NCI-H82 (cell line): ENCODE measurements at regions not wholly inside any gene's neighbourhood (a gene's known extent, or its start where the extent isn't known, plus 50 kb on each side); places are given as distances from the start of the nearest gene placed in this dataset.

Source experiments
- DNase-seq: peaks from one replicate; lab custom pipeline; 2025; lab: John Stamatoyannopoulos, UW

DNA sequence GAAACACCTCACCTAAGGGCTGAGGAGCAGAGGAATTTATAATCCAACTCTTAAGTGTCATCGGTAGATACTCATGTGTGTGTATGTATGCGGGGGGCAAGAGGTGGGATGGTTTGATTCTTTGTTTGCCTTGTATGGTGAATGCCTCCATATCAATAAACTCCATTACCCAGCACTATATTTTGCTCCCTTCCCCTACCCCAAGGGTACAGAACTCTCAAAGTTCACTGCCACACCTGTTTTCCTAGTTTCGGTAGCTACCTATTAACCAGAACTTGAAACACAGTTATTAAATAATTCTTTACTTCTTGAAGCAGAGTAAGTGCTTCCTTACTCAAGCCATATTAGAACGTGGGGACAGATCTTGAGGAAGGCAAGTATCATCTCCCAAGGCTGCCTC is 400.8 kb upstream of the SUCLG2 start:
- DNase-seq, result no peak

DNA sequence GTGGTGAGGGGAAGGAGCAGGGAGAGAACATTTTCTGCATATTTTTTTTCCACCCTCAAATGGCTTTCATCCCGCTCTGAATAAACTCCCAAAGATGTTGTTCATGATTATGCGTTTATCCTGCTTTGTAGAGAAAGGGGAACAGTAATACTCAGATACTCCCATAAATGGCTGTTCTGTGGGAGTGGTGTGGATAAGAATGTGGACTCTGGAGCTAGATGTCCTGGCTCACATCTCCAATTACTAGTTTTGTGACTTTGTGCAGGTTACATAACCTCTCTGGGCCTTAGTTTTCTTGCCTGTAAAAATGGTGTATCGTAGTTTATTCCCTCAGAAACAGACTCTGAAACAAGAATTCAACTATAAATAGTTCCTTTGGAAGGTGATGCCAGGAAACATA is 395.4 kb upstream of the SUCLG2 start:
- DNase-seq, result no peak

DNA sequence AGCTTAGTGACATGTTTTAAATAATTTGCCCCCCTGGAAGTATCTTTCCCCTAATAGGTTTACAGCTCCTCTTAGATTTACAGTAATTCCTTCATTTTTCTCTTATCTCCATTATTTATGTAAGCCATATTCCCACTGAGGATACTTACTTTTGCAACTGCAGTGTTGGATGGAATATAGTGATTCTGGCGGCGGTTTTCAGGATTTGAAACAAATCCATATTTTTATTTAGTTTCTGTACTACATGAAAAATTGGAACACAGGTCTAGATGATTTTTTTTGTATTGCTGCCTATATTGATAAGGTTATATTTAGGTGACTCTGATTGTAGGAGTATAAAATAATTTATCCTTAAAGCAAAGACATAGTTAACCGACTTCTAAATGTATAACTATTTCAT is 391.6 kb upstream of the SUCLG2 start:
- DNase-seq, result no peak

DNA sequence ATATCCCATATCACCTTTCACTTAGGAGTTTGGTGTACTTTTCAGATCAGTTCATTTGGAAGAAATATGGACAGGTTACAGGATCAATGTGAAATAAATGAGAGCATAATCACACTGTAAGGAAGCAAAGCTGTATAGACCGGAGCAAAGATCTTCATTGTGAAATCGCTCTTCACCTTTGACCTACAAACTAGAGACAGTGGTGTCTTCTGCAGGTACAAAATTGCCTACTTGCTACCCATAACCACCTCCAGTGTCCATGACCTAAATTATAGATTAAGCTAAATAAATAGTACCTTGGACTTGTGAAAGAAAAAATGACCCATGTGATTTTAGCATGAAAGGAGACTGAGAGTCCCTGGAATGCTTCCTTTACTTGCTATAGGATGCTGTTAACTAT is 379.5 kb upstream of the SUCLG2 start:
- DNase-seq, result no peak

DNA sequence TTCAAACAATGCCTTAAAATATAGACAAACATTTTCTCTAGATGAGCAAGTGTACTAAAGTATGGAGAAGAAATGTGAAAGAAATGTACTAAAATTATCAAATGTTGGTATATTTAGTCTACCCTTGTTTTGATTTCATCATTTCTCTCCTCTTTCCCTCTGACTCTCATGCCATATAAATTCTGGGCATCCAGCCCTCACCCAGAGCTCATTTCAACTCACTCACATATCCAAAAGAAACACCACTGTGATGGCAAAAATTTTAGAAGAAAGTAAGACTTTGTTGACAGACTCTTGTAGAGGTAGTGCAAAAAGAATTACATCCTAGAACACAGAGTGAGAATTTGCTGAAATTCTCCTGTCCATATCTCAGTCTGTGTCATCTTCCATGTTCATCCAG is 377.8 kb upstream of the SUCLG2 start:
- DNase-seq, result no peak

DNA sequence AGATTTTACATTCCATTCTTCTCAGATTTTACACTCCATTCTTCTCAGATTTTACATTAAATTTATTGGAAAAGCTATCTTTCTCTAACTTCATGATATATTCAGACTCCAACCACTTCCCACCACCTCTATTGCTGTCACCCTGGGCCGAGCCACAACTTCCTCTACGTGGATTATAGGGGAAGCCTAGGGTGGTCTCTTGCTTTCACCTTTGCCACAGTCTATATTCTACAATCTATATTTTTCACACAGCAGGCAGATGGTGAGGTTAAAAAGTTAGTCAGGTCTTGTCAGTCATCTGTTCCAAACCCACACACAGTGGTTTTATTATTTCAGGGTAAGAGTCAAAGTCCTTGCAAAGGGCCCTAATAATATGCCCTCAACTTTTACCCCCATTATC is 370.8 kb upstream of the SUCLG2 start:
- DNase-seq, result no peak

DNA sequence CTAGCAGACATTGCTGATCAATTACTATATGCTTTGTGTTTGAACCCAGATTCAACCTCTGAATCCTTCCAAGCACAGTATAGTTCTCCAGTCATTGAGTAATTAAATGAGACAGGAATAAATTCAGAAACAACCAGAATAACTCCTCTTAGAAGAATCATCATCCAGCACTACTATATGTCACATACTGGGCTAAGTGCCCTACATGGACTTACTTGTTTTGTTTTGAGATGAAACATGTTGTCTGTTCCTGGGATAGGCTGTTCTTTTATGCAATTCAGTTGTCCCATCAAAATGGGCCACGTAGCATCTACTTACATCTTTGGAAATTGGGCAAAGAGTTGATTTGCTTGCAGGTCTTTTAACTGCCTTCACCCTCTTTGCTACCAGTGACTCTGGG is 365.5 kb upstream of the SUCLG2 start:
- DNase-seq, result no peak

DNA sequence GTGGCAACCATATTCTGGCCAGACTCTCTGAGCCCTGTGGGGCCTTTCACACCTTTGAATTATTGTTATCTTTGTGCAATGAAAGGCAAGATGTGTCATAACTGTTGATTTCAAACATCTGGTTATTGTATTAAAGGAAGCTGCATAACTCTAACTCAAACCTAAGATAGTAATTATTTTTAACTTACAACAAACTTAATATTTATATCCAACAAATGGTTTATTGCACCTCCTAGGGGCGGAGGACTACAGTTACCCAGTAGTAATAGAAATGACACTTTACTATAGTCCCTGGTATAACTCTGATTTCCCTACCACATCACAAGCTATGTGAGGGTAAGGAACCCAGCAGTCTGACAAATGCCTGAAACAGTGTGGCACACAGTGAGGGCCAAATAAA is 363.9 kb upstream of the SUCLG2 start:
- no peak for DNase-seq

DNA sequence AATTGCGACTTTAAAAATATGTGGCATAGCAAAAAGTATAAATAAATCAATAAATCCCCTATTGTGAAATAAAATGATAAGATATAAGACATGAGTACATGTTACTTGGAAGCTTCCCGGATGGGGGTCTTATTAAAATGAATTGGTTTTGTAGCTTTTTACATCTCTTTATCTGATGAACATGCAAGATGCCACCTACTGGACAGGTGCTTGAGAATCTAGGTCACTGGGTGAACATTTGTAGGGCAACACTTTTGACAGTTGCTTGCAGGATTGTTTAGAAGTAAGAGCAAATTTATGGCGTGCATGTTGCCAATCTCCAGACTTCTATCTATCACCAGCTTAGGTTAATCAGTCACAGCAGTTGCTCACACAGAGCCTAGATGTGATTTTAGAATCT is 362.7 kb upstream of the SUCLG2 start:
- no peak for DNase-seq

DNA sequence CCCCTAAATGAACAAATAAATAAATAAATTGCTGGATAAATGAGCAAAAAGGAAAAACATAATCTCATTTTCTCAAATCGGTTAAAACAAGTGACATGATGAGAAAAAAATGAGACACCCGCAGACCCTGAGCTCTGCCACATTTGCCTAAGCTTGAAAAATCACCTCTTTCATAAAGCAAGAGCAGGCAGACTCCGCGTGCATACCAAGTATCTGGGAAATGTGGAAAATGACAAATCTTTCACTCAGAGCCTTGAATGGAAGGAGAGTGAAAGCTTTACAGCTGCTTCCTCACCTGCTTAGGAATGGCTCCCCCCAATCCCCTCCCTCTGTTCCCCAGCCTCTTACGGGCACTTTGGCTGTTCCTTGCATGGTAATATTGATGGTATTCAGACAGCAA is 355.5 kb upstream of the SUCLG2 start:
- no peak for DNase-seq

DNA sequence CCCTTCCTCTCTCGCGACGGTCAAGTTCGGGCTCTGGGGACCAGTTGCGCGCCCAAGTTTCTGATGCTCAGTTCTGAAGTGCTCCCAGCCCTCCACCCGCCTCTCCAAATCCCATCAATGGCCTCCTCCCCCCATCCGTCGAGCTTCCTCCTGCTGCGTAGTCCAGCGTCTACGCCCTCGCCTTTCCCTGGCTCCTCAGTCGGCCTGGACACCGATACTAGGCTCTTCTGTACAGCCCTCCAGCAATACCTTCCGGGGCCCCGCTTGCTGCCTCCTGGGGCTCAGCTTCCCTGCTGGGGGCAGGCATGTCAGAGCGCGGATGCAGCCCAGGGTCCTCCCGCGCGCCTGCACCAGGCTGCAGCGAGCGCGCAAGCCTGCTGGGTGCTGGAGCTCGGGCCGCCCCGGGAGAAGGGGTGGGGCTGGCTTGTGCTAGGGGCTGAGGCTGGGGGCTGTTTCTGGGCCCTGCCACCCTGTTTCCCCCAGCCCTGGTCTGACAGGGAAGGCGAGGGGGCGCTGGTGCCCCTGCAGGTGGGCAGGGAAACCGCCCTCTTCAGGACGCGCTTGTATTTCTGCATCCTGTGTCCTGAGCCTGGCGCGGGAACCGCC is 353.3 kb upstream of the SUCLG2 start:
- peak; percentile 26 for DNase-seq

DNA sequence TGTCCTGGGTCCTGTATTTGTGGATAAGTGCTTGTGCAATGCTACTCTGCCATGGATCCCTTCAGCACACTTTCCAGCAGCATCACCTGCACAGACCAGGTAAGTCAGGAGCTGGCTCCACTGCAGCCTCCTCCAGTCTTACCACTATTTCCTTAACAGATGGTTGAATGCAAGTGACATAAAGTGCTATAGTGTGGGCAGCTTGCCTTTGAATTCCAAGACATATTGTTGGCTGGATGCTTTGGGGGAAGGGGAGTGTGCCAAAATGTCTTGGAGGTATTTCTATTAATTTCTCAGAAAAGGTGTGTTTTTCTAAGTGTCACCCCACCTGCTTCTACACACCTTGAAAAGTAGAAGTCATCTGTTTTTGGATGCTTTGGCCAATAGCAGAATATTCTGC is 352.2 kb upstream of the SUCLG2 start:
- no peak for DNase-seq

DNA sequence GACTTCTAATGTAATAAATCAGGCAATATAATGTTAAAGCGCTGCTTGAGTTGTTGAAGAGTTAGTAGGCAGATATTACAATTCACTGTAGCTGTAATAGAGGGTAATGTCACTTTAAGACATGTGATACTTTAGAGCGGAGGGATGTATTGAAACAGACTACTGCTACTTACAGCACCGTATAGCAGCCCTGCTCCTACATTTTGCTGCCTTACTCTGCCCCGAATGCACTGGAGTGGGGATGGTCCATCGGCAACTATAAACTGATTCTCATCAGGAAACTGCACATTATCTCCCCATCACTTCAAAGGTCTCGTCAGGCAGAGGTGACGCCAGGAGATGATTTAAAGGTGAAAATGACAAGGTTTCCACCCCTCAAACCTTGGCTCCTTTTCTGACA is 349.7 kb upstream of the SUCLG2 start:
- no peak for DNase-seq

DNA sequence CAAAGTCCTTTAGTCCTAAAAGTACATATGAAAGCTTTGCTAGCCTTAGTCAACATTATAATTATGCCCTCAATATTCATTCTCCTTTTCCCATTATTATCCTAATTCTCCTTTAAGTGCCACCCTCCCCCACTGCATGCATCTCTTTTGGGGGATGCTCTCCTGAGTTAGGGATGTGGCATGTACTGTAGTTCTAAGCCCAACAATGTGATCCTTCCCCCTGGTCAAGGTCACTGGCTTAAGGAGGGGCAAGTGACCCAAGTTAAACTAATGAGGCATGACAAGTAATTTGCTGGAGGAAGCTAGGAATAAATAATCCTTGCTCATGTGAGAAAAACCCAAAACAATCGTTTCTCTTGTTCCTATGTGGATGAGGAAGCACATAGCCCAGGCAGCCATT is 343.9 kb upstream of the SUCLG2 start:
- DNase-seq, result no peak

DNA sequence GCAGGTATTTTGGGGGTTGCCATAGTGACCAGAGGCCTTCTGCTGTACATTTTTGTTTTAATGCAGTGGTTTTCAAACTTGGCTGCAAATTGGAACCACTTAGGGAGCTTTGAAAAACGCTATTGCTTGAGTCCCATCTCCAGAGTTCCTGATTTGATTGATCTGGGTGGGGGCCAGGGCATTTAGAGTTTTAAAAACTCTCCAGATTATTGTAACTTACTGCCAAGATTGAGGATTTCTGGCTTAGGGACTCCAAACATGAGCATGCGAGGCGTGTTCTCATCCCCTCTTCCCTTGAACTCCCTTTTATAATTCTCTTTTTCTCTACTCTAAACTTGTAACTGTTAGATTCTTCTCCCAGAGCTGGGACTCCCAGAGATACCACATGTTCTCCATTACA is 340.8 kb upstream of the SUCLG2 start:
- no peak for DNase-seq

DNA sequence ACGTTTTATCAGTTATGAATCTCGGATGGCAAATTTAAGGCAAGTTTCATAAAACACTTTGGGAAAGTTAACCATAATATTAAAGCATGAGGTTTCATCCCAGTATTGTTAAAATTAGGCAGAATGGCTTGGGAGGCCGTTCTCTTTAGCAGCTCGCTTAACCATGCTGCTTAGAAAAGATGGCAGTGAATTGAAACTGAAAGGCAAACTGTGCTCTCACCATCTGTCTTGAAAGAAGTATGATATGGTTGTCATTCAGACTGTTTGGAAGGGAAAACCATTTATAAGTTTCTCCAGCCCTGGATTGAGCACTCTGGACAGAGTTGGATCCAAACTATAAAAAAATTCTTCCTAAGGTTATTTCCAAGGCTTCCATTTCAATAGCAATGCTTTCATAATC is 332.3 kb upstream of the SUCLG2 start:
- no peak for DNase-seq

DNA sequence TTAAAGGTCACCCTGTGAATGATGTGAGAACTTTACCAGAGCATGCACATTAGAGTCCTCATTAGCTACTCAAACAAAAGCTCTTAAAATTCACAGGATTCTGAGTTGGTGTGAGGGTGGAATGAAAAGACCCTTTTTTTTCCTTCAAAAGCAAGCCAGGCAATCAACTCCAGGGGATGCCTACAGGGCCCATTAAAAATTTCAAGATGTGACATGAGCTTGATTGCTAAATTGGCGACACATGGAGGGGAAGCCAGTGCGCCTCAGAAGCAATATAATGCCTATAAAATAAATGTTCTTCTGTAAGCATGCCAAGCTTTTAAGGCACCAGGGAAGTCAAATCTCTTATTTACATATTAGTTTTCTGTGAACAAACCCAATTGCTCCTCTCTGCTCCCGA is 328.8 kb upstream of the SUCLG2 start:
- no peak for DNase-seq

DNA sequence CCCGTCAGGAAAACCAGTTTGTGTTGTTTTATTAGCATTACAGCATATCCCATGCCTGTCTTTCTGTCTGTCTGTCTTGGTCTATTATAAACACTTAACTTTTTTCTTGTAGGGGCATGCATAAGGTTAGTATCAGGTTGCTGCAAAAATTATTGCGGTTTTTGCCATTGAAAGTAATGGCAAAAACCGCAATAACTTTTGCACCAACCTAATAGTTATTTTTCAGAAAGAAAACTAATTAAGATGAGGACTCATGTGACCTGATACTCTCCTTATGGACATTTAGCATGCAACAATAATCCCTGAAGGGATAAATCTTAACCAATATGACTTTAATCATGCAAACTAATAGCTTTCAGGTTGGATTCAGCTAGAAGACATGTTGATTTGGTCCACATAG is 326.7 kb upstream of the SUCLG2 start:
- DNase-seq, result no peak

DNA sequence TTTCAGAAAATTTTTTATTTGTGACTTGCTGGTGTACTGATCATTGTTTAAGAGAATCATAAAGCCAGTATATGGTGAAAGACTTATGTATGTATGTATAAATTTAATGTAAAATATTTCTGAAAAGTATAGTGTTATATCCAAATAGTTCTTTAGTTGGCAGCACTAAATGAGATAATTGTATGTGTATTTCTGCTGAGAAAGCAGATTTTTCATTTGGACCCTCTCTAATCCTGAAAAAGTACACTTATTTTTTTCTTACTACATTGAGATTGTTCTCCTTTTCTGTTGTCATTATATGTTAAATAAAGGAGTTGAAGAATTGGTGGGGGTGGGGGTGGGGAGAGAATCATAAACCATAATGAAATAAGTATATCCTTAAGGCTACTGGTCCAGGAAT is 324.9 kb upstream of the SUCLG2 start:
- DNase-seq, result no peak

DNA sequence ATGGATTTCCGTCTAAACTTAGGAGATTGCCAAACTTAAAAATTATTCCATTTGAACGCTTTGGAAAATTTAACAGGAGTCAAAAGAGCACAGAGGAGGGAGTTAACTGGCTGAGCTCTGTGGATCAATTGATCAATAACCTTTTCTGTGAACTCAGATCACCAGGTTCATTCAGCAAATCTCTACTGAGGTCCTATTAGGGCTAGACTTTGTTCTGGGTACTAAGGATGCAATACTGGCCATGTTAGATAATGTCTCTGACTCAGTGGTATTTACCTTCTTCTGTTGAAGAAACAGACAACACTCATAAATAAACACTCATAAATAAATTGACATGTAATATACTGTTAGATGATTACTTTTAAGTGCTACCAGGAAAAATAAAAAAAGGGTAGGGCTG is 323.4 kb upstream of the SUCLG2 start:
- DNase-seq, result no peak

DNA sequence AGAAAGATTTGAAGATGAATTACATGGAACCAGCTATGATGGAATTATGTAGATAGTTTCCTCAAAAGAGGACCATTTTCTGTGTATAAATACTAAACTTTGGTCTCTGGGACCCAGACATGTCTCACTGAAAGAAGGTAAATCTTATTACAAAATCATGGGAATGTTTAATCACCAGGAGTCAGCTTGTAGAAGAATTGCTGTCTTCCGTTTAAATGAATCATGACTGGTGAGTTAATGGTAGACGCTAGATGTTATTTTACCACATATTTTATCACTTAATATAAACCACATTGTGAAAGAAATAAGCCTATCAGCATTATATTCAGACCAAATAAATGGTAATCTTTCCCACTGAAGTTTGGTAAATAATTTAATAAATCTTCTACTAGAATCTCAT is 322.3 kb upstream of the SUCLG2 start:
- no peak for DNase-seq

DNA sequence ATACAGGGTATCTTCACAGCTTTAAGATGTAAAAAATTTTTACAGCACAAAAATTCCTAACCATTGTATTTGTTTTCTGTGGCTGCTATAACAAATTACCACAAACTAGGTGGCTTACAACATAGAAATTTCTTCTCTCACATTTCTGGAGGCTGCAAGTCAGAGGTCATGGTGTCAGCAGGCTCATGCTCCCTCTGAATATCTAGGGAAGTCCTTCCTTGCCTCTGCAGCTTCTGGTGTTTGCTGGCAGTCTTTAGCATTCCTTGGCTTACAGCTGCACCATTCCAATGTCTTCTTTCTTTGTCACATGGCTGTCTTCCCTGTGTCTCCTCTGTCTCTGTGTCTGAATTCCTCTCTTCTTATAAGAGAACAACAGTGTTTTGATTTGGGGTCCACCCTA is 310.2 kb upstream of the SUCLG2 start:
- no peak for DNase-seq

DNA sequence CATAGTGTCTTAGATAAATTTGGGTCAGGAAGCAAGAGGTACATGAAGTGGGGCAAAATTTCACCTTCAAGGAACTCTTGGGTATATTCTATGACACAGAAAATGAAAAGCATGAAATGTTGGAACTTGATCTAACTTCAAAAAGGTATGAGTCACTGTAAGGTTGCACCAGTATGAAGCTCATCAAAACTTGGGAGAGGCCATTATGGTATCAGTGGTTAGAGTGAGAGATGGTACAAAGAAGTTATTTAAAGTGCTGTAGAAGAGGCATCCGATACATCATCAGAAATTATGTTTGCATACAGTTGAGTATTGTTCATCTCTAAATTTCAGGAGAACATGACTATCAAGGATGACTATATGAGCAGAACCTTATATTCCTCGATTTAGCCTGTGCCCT is 302.9 kb upstream of the SUCLG2 start:
- no peak for DNase-seq

DNA sequence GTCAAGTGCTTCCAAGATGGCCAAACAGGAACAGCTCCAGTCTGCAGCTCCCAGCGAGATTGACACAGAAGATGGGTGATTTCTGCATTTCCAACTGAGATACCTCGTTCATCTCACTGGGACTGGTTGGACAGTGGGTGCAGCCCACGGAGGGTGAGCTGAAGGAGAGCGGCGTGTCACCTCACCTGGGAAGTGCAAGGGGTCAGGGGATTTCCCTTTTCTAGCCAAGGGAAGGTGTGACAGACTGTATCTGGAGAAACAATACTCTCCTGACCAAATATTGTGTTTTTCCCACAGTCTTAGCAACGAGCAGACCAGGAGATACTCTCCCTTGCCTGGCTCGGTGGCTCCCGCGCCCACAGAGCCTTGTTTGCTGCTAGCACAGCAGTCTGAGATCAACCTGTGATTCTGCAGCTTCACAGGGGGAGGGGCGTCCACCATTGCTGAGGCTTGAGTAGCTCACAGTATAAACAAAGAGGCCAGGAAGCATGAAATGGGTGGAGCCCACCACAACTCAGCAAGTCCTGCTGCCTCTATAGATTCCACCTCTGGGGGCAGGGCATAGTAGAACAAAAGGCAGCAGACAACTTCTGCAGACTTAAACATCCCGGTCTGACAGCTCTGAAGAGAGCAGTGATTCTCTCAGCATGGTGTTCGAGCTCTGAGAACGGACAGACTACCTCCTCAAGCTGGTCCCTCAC is 293.5 kb upstream of the SUCLG2 start:
- no peak for DNase-seq
